ENCODE measurements at regions not wholly inside any gene's neighbourhood (a gene's known extent, or its start where the extent isn't known, plus 50 kb on each side); places are given as distances from the start of the nearest gene placed in this dataset.

- no peak for TF ChIP-seq POLR2A (IDR thresholded peaks at IDR 0.05)
- TF ChIP-seq CTCF (IDR thresholded peaks at IDR 0.05), result no peak
These were observed 703.3 kb upstream of the PKDCC start for GRCh38 chr2:41344529-41344928.
